CD4-positive, alpha-beta T cell (primary cell): ENCODE measurements at regions not wholly inside any gene's neighbourhood (a gene's known extent, or its start where the extent isn't known, plus 50 kb on each side); places are given as distances from the start of the nearest gene placed in this dataset.

Experiments used
- ATAC-seq: fragments of 200-7000 bp; cut with Tn5 transposase; one replicate; pipeline ENCODE4 v1.10.0; 2022; ENCODE audit warnings: mild to moderate bottlenecking; ENCODE audit not compliant: poor library complexity
- CTCF ChIA-PET: fragments of 350-600 bp; sonication (Branson Sonifier 250); formaldehyde crosslinking; loops from one replicate; lab custom pipeline; 2021; ENCODE audit warnings: antibody characterized with exemption, inconsistent platforms; lab: Charles Lee
- POLR2A ChIA-PET: fragments of 350-600 bp; sonication (Branson Sonifier 250); formaldehyde crosslinking; loops from one replicate; lab custom pipeline; 2021; ENCODE audit warnings: antibody characterized with exemption, inconsistent platforms; lab: Charles Lee
- DNase-seq, 14 experiments: peaks; one replicate each; pipeline ENCODE4 v3.0.0-alpha.2; 2013 to 2020; ENCODE audit warnings: mixed read lengths in 2 of 14
- H3K27ac ChIP-seq, 2 donors: one replicate each; pipeline versions ENCODE4 v1.5.1 to v1.7.0; 2013; ENCODE audit warnings: low read length in 2 of 2, low read depth in 1 of 2, mild to moderate bottlenecking in 1 of 2
- H3K27me3 ChIP-seq, 2 experiments: 1 replicate in 1 of 2; 2 replicates in 1 of 2; pipeline versions ENCODE4 v1.6.1 to v1.7.0; 2013; ENCODE audit warnings: low read length in 2 of 2, control low read depth in 1 of 2, mild to moderate bottlenecking in 1 of 2, moderate library complexity in 1 of 2; ENCODE audit not compliant: insufficient read depth in 2 of 2, control insufficient read depth in 1 of 2
- H3K36me3 ChIP-seq: one replicate; pipeline ENCODE4 v1.6.1; 2013; ENCODE audit warnings: low read length, control low read depth; ENCODE audit not compliant: insufficient read depth
- H3K4me1 ChIP-seq: one replicate; pipeline ENCODE4 v1.6.1; 2013; ENCODE audit warnings: low read length, control low read depth; ENCODE audit not compliant: insufficient read depth
- H3K4me3 ChIP-seq: one replicate; pipeline ENCODE4 v1.5.1; 2013; ENCODE audit warnings: mild to moderate bottlenecking, low read length, moderate library complexity
- H3K9me3 ChIP-seq, 2 experiments: 1 replicate in 1 of 2; 2 replicates in 1 of 2; pipeline versions ENCODE4 v1.6.1 to v1.7.0; 2013; ENCODE audit warnings: low read length in 2 of 2, mild to moderate bottlenecking in 2 of 2, control low read depth in 1 of 2, moderate library complexity in 1 of 2; ENCODE audit not compliant: control insufficient read depth in 1 of 2, insufficient read depth in 1 of 2
- H3K27ac Mint-ChIP-seq: one replicate; pipeline ENCODE4 v1.8.0; 2020; ENCODE audit warnings: mixed read lengths
- H3K27me3 Mint-ChIP-seq: one replicate; pipeline ENCODE4 v1.8.0; 2021; ENCODE audit warnings: mixed read lengths
- H3K36me3 Mint-ChIP-seq: one replicate; pipeline ENCODE4 v1.8.0; 2021; ENCODE audit warnings: low read depth, mixed read lengths
- H3K4me1 Mint-ChIP-seq: one replicate; pipeline ENCODE4 v1.8.0; 2021; ENCODE audit warnings: low read depth, mixed read lengths
- H3K4me3 Mint-ChIP-seq: one replicate; pipeline ENCODE4 v1.8.0; 2020; ENCODE audit warnings: mild to moderate bottlenecking, mixed read lengths
- H3K9me3 Mint-ChIP-seq: one replicate; pipeline ENCODE4 v1.8.0; 2020; ENCODE audit warnings: mixed read lengths
- intact Hi-C, 2 experiments: fragments of 100-400 bp; cut with DNase I in 1 of 2; cut with micrococcal nuclease in 1 of 2; formaldehyde crosslinking; loops; one replicate each; pipeline versions ENCODE4 v1.15.1 to v1.9.0; 2023 to 2025; cut with DNase I, micrococcal nuclease
- TF ChIP-seq, protein P1 (sequence below): fragments of 200-600 bp; IDR thresholded peaks from one replicate; pipeline ENCODE4 v1.8.0; 2022; ENCODE audit warnings: antibody characterized with exemption, mild to moderate bottlenecking

- Histone ChIP-seq H3K36me3 (no peaks in the 10 kb centered on the region), H3K9me3 (peaks cover 0 to 7% of the 10 kb centered on the region in 2 experiments), H3K27me3 (no peaks in the 10 kb centered on the region), H3K4me3 (no peak overlapping the region), H3K4me1 (no peaks in the 10 kb centered on the region), H3K27ac (no peak overlapping the region)
- H3K27ac Mint-ChIP-seq, result no peak overlapping the region
- H3K9me3 Mint-ChIP-seq, result peaks cover 11% of the 10 kb centered on the region
- ATAC-seq (no peak), DNase-seq (no peak)
- ChIA-PET POLR2A (no interaction called here), CTCF (no interaction called here)
- H3K36me3 Mint-ChIP-seq, result no peaks in the 10 kb centered on the region
- intact Hi-C loops, result no loop called here
- no peaks in the 10 kb centered on the region for H3K4me1 Mint-ChIP-seq
- TF ChIP-seq, protein P1, sequence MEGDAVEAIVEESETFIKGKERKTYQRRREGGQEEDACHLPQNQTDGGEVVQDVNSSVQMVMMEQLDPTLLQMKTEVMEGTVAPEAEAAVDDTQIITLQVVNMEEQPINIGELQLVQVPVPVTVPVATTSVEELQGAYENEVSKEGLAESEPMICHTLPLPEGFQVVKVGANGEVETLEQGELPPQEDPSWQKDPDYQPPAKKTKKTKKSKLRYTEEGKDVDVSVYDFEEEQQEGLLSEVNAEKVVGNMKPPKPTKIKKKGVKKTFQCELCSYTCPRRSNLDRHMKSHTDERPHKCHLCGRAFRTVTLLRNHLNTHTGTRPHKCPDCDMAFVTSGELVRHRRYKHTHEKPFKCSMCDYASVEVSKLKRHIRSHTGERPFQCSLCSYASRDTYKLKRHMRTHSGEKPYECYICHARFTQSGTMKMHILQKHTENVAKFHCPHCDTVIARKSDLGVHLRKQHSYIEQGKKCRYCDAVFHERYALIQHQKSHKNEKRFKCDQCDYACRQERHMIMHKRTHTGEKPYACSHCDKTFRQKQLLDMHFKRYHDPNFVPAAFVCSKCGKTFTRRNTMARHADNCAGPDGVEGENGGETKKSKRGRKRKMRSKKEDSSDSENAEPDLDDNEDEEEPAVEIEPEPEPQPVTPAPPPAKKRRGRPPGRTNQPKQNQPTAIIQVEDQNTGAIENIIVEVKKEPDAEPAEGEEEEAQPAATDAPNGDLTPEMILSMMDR, result no peak
- H3K27me3 Mint-ChIP-seq, result no peaks in the 10 kb centered on the region
- no peak overlapping the region for H3K4me3 Mint-ChIP-seq
Measured at GRCh38 chr3:80649170-80649569, 881.4 kb upstream of the ROBO1 start.

DNA sequence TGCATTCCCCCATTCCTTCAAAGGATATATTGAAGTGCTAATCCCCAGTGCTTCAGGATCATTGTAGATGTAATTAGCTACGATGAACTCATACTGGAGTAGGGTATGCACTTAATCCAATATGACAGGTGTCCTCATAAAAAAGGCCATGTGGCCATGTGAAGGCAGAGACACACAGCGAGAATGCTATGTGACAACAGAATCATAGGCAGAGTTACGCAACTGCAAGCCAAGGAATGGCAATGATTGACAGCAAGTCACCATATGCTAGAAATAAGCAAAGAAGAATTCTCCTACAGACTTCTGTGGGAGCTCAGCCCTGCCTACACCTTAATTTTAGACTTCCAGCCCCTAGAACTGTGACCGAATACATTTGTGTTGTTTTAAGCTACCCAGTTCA lies 875.6 kb upstream of the ROBO1 start:
- no peak overlapping the region for H3K27ac ChIP-seq
- peaks cover 17% of the 10 kb centered on the region for H3K9me3 Mint-ChIP-seq
- DNase-seq (no peak), ATAC-seq (no peak)
- H3K4me3 Mint-ChIP-seq, result no peak overlapping the region
- no peaks in the 10 kb centered on the region for H3K4me1 ChIP-seq
- no peak overlapping the region for H3K27ac Mint-ChIP-seq
- no peak overlapping the region for H3K4me3 ChIP-seq
- POLR2A ChIA-PET, result no interaction called here
- no peaks in the 10 kb centered on the region for H3K36me3 ChIP-seq
- H3K36me3 Mint-ChIP-seq, result no peaks in the 10 kb centered on the region
- H3K27me3 ChIP-seq, result no peaks in the 10 kb centered on the region
- TF ChIP-seq, protein P1, result no peak
- CTCF ChIA-PET, result no interaction called here
- no peaks in the 10 kb centered on the region for H3K27me3 Mint-ChIP-seq
- no peaks in the 10 kb centered on the region for H3K4me1 Mint-ChIP-seq
- H3K9me3 ChIP-seq, result peaks cover 0 to 5% of the 10 kb centered on the region in 2 experiments
- intact Hi-C loops, result no loop called here

GRCh38 chr3:80618295-80619256 lies 850.8 kb upstream of the ROBO1 start:
- Histone ChIP-seq H3K9me3 (peaks cover 4 to 7% of the 10 kb centered on the region in 2 experiments), H3K27ac (no peak overlapping the region), H3K4me1 (no peaks in the 10 kb centered on the region), H3K36me3 (no peaks in the 10 kb centered on the region), H3K27me3 (no peaks in the 10 kb centered on the region), H3K4me3 (no peak overlapping the region)
- no peaks in the 10 kb centered on the region for H3K36me3 Mint-ChIP-seq
- H3K4me1 Mint-ChIP-seq, result no peaks in the 10 kb centered on the region
- ATAC-seq (no peak), DNase-seq (no peak)
- no peak overlapping the region for H3K27ac Mint-ChIP-seq
- TF ChIP-seq, protein P1, result no peak
- intact Hi-C loops, result no loop called here
- peaks cover 8% of the 10 kb centered on the region for H3K9me3 Mint-ChIP-seq
- CTCF ChIA-PET, result no interaction called here
- H3K27me3 Mint-ChIP-seq, result no peaks in the 10 kb centered on the region
- POLR2A ChIA-PET, result no interaction called here
- H3K4me3 Mint-ChIP-seq, result no peak overlapping the region
